GM12892 (cell line): ENCODE measurements at regions not wholly inside any gene's neighbourhood (a gene's known extent, or its start where the extent isn't known, plus 50 kb on each side); places are given as distances from the start of the nearest gene placed in this dataset.
"Not testable (repeated sequence)": the region's sequence is repeated elsewhere in the genome, so short reads cannot be mapped to it uniquely, and the experiment has no call there.

Experiments
- DNase-seq: peaks from one replicate; pipeline ENCODE4 v3.0.0; 2011; ENCODE audit not compliant: insufficient read length
- FAIRE-seq: peaks from 2 replicates; lab custom pipeline; 2011; peaks lifted over from hg19 to GRCh38; lab: Jason Lieb, UNC
- POLR2A ChIP-seq: IDR thresholded peaks from 2 replicates; pipeline ENCODE4 v1.6.1; 2011; ENCODE audit warnings: low read depth, low read length, control low read depth
- POLR2AphosphoS5 ChIP-seq: IDR thresholded peaks from 2 replicates; pipeline ENCODE4 v1.6.1; 2011; ENCODE audit warnings: low read depth, low read length, control low read depth
- TAF1 ChIP-seq: IDR thresholded peaks from 2 replicates; pipeline ENCODE4 v1.6.1; 2011; ENCODE audit warnings: low read depth, mild to moderate bottlenecking, control low read depth, low read length, borderline replicate concordance

- FAIRE-seq (no peak), DNase-seq (no peak)
- TF ChIP-seq TAF1 (no peak), POLR2A (no peak), POLR2AphosphoS5 (no peak)
Measured at GRCh38 chr14:86772075-86772474, 1220.9 kb downstream of the GALC start.

- no peak for TF ChIP-seq POLR2AphosphoS5
- no peak for TF ChIP-seq POLR2A
- no peak for FAIRE-seq
Measured at GRCh38 chr14:86770186-86770585, 1222.8 kb downstream of the GALC start.

GRCh38 chr14:86766469-86766868, 1226.5 kb downstream of the GALC start:
- FAIRE-seq (no peak), DNase-seq (no peak)
- no peak for TF ChIP-seq POLR2A
- TF ChIP-seq TAF1: no peak
- TF ChIP-seq POLR2AphosphoS5: no peak

More at GRCh38 chr14:86770186-86770585, 1222.8 kb downstream of the GALC start:
- no peak for DNase-seq

GRCh38 chr14:86761611-86762010, 1231.4 kb downstream of the GALC start:
- DNase-seq (no peak), FAIRE-seq (no peak)
- TF ChIP-seq TAF1: no peak

GRCh38 chr14:86756521-86757190, 1226.7 kb downstream of the FLRT2 start:
- FAIRE-seq (no peak), DNase-seq (no peak)
- TF ChIP-seq TAF1 (no peak), POLR2A (no peak), POLR2AphosphoS5 (no peak)

GRCh38 chr14:86750488-86750887, 1220.5 kb downstream of the FLRT2 start:
- not testable (repeated sequence) for DNase-seq, FAIRE-seq

GRCh38 chr14:86739761-86740160, 1209.8 kb downstream of the FLRT2 start:
- DNase-seq: no peak
- TF ChIP-seq TAF1: no peak
- FAIRE-seq: no peak

GRCh38 chr14:86731427-86731826, 1201.5 kb downstream of the FLRT2 start:
- DNase-seq, FAIRE-seq: not testable (repeated sequence)

GRCh38 chr14:86723254-86723624, 1193.3 kb downstream of the FLRT2 start:
- DNase-seq (no peak), FAIRE-seq (no peak)
- no peak for TF ChIP-seq POLR2A
- no peak for TF ChIP-seq TAF1
- no peak for TF ChIP-seq POLR2AphosphoS5

- DNase-seq (no peak), FAIRE-seq (no peak)
- no peak for TF ChIP-seq POLR2AphosphoS5
- TF ChIP-seq POLR2A: no peak
- TF ChIP-seq TAF1: no peak
Measured at GRCh38 chr14:86722612-86723253, 1192.8 kb downstream of the FLRT2 start.

- TF ChIP-seq TAF1 (no peak), POLR2AphosphoS5 (no peak), POLR2A (no peak)
- no peak for FAIRE-seq
- DNase-seq: no peak
Measured at GRCh38 chr14:86714575-86714974, 1184.6 kb downstream of the FLRT2 start.

GRCh38 chr14:86714153-86714552, 1184.2 kb downstream of the FLRT2 start:
- no peak for TF ChIP-seq POLR2AphosphoS5
- no peak for TF ChIP-seq TAF1
- no peak for TF ChIP-seq POLR2A
- DNase-seq: no peak
- no peak for FAIRE-seq

- TF ChIP-seq TAF1 (no peak), POLR2AphosphoS5 (no peak), POLR2A (no peak)
- DNase-seq (no peak), FAIRE-seq (no peak)
Measured at GRCh38 chr14:86712727-86713126, 1182.8 kb downstream of the FLRT2 start.
